Neural cell (in vitro differentiated cells): ENCODE measurements at regions not wholly inside any gene's neighbourhood (a gene's known extent, or its start where the extent isn't known, plus 50 kb on each side); places are given as distances from the start of the nearest gene placed in this dataset.

Experiments
- H2AFZ ChIP-seq: fragments of 200-600, 300-800 bp; sonication (generic), shearing (Covaris generic); 2 replicates; pipeline ENCODE4 v1.6.0; 2014; ENCODE audit warnings: low read depth, mild to moderate bottlenecking, antibody characterized with exemption, low read length, moderate library complexity
- H3F3A ChIP-seq: fragments of 200-600 bp; shearing (Covaris generic); 2 replicates; pipeline ENCODE4 v1.6.1; 2016; ENCODE audit warnings: mild to moderate bottlenecking, moderate library complexity, mixed read lengths, antibody characterized with exemption, low read length; ENCODE audit not compliant: insufficient read depth, poor library complexity, severe bottlenecking
- H3K27ac ChIP-seq: fragments of 200-600, 300-800 bp; sonication (generic), shearing (Covaris generic); 2 replicates; pipeline ENCODE4 v1.5.1; 2014; ENCODE audit warnings: mild to moderate bottlenecking, low read length, moderate library complexity
- H3K27me3 ChIP-seq: fragments of 300-800, 200-600 bp; sonication (generic), shearing (Covaris generic); 2 replicates; pipeline ENCODE4 v1.6.0; 2014; ENCODE audit warnings: mild to moderate bottlenecking, low read depth, low read length, moderate library complexity; ENCODE audit not compliant: insufficient read depth
- H3K36me3 ChIP-seq: fragments of 300-800, 200-600 bp; sonication (generic), shearing (Covaris generic); 2 replicates; pipeline ENCODE4 v1.5.1; 2014; ENCODE audit warnings: mild to moderate bottlenecking, antibody characterized with exemption, low read length, moderate library complexity; ENCODE audit not compliant: insufficient read depth
- H3K4me2 ChIP-seq: fragments of 300-800, 200-600 bp; sonication (generic), shearing (Covaris generic); 2 replicates; pipeline ENCODE4 v1.6.0; 2014; ENCODE audit warnings: mild to moderate bottlenecking, low read length
- H3K4me3 ChIP-seq: fragments of 300-800, 200-600 bp; sonication (generic), shearing (Covaris generic); 2 replicates; pipeline ENCODE4 v1.5.1; 2014; ENCODE audit warnings: mild to moderate bottlenecking, low read length, moderate library complexity
- H3K79me2 ChIP-seq: fragments of 200-600 bp; shearing (Covaris generic); replicated peaks from 2 replicates; pipeline ENCODE4 v1.6.0; 2014; ENCODE audit warnings: mild to moderate bottlenecking, low read length, moderate library complexity; ENCODE audit not compliant: insufficient read depth
- H3K9ac ChIP-seq: fragments of 300-800, 200-600 bp; sonication (generic), shearing (Covaris generic); 2 replicates; pipeline ENCODE4 v1.6.1; 2016; ENCODE audit warnings: mild to moderate bottlenecking, low read length, mixed read lengths
- H3K9me2 ChIP-seq: fragments of 200-600 bp; shearing (Covaris generic); 2 replicates; pipeline ENCODE4 v1.6.1; 2016; ENCODE audit warnings: mild to moderate bottlenecking, low read length, mixed read lengths; ENCODE audit not compliant: insufficient read depth
- H3K9me3 ChIP-seq: fragments of 200-600, 300-800 bp; sonication (generic), shearing (Covaris generic); 2 replicates; pipeline ENCODE4 v1.6.1; 2016; ENCODE audit warnings: mild to moderate bottlenecking, mixed run types, low read length, moderate library complexity, mixed read lengths
- H4K20me1 ChIP-seq: fragments of 200-600 bp; shearing (Covaris generic); 2 replicates; pipeline ENCODE4 v1.6.1; 2016; ENCODE audit warnings: mild to moderate bottlenecking, mixed run types; ENCODE audit not compliant: insufficient read depth
- CTCF ChIP-seq: fragments of 450-650 bp; IDR thresholded peaks from 2 replicates; pipeline ENCODE4 v1.5.1; 2014; ENCODE audit warnings: antibody characterized with exemption, mild to moderate bottlenecking, moderate library complexity; ENCODE audit not compliant: poor library complexity, severe bottlenecking
- EP300 ChIP-seq: fragments of 450-650 bp; conservative IDR thresholded peaks from 2 replicates; pipeline ENCODE4 v1.6.1; 2014; ENCODE audit warnings: antibody characterized with exemption, mild to moderate bottlenecking, moderate library complexity; ENCODE audit not compliant: poor library complexity, severe bottlenecking
- EZH2 ChIP-seq: fragments of 200-600, 300-800 bp; shearing (Covaris generic), sonication (generic); IDR thresholded peaks from 2 replicates; pipeline ENCODE4 v1.6.1; 2014; ENCODE audit warnings: antibody characterized with exemption, low read length, borderline replicate concordance, mild to moderate bottlenecking; ENCODE audit not compliant: insufficient read depth, poor library complexity, severe bottlenecking
- MXI1 ChIP-seq: fragments of 450-650 bp; conservative IDR thresholded peaks from 2 replicates; pipeline ENCODE4 v1.6.1; 2014; ENCODE audit warnings: antibody characterized with exemption, mild to moderate bottlenecking; ENCODE audit not compliant: poor library complexity, severe bottlenecking
- POLR2AphosphoS5 ChIP-seq: IDR thresholded peaks from 2 replicates; pipeline ENCODE4 v1.6.1; 2012
- RAD21 ChIP-seq: fragments of 450-650 bp; conservative IDR thresholded peaks from 2 replicates; pipeline ENCODE4 v1.6.1; 2014; ENCODE audit warnings: antibody characterized with exemption, mild to moderate bottlenecking, moderate library complexity
- SMC3 ChIP-seq: fragments of 450-650 bp; conservative IDR thresholded peaks from 2 replicates; pipeline ENCODE4 v1.6.1; 2014; ENCODE audit warnings: antibody characterized with exemption, mild to moderate bottlenecking, moderate library complexity; ENCODE audit not compliant: poor library complexity
- TAF1 ChIP-seq: IDR thresholded peaks from 2 replicates; pipeline ENCODE4 v1.6.1; 2012; ENCODE audit warnings: low read depth
- TF ChIP-seq, protein P1 (sequence below): IDR thresholded peaks from 2 replicates; pipeline ENCODE4 v1.6.1; 2012; ENCODE audit warnings: borderline replicate concordance

GRCh38 chr11:134678744-134679143 lies 266.7 kb upstream of the B3GAT1 start:
- Histone ChIP-seq H3F3A (no peaks in the 10 kb centered on the region), H3K9me2 (no peaks in the 10 kb centered on the region), H3K27ac (no peak overlapping the region), H3K27me3 (no peaks in the 10 kb centered on the region), H3K9ac (no peak overlapping the region), H3K36me3 (no peaks in the 10 kb centered on the region), H3K79me2 (no peaks in the 10 kb centered on the region), H3K4me3 (no peak overlapping the region), H3K4me2 (no peak overlapping the region), H4K20me1 (no peaks in the 10 kb centered on the region), H3K9me3 (no peaks in the 10 kb centered on the region), H2AFZ (no peak overlapping the region)
- TF ChIP-seq SMC3 (no peak), EZH2 (no peak), TAF1 (no peak), RAD21 (no peak), EP300 (no peak), POLR2AphosphoS5 (no peak), MXI1 (no peak), CTCF (no peak)
- TF ChIP-seq, protein P1, sequence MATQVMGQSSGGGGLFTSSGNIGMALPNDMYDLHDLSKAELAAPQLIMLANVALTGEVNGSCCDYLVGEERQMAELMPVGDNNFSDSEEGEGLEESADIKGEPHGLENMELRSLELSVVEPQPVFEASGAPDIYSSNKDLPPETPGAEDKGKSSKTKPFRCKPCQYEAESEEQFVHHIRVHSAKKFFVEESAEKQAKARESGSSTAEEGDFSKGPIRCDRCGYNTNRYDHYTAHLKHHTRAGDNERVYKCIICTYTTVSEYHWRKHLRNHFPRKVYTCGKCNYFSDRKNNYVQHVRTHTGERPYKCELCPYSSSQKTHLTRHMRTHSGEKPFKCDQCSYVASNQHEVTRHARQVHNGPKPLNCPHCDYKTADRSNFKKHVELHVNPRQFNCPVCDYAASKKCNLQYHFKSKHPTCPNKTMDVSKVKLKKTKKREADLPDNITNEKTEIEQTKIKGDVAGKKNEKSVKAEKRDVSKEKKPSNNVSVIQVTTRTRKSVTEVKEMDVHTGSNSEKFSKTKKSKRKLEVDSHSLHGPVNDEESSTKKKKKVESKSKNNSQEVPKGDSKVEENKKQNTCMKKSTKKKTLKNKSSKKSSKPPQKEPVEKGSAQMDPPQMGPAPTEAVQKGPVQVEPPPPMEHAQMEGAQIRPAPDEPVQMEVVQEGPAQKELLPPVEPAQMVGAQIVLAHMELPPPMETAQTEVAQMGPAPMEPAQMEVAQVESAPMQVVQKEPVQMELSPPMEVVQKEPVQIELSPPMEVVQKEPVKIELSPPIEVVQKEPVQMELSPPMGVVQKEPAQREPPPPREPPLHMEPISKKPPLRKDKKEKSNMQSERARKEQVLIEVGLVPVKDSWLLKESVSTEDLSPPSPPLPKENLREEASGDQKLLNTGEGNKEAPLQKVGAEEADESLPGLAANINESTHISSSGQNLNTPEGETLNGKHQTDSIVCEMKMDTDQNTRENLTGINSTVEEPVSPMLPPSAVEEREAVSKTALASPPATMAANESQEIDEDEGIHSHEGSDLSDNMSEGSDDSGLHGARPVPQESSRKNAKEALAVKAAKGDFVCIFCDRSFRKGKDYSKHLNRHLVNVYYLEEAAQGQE = no peak

GRCh38 chr11:134677891-134678551 lies 266.0 kb upstream of the B3GAT1 start:
- no peak for TF ChIP-seq EZH2

More at GRCh38 chr11:134677891-134678551, 266.0 kb upstream of the B3GAT1 start:
- Histone ChIP-seq H3K27ac (peak overlapping the region; percentile 72), H3K36me3 (no peaks in the 10 kb centered on the region), H3K4me3 (no peak overlapping the region), H3K79me2 (no peaks in the 10 kb centered on the region), H3K9ac (no peak overlapping the region), H2AFZ (no peak overlapping the region), H3K9me2 (no peaks in the 10 kb centered on the region), H4K20me1 (no peaks in the 10 kb centered on the region), H3K4me2 (no peak overlapping the region), H3F3A (no peaks in the 10 kb centered on the region), H3K27me3 (no peaks in the 10 kb centered on the region), H3K9me3 (no peaks in the 10 kb centered on the region)
